Panc1 (cell line): ENCODE measurements at regions not wholly inside any gene's neighbourhood (a gene's known extent, or its start where the extent isn't known, plus 50 kb on each side); places are given as distances from the start of the nearest gene placed in this dataset.

Experiments
- ATAC-seq: fragments of 200-7000 bp; cut with Tn5 transposase; 2 replicates; pipeline ENCODE4 v1.9.1; 2020; ENCODE audit warnings: mild to moderate bottlenecking, moderate library complexity
- BruUV-seq: library from RNA; stranded (reverse); fragments of 400-500 nt; replicated peaks from 2 replicates; lab custom pipeline; 2021; lab: Mats Ljungman, UMichigan
- CTCF ChIA-PET: fragments of 300-600 bp; sonication (Branson Sonifier 250); formaldehyde crosslinking; loops from one replicate; lab custom pipeline; 2022; ENCODE audit warnings: antibody characterized with exemption; lab: Charles Lee
- POLR2A ChIA-PET: fragments of 300-600 bp; sonication (Branson Sonifier 250); formaldehyde crosslinking; loops from one replicate; lab custom pipeline; 2022; ENCODE audit warnings: antibody characterized with exemption; lab: Charles Lee
- DNase-seq: peaks from one replicate; pipeline ENCODE4 v3.0.0-alpha.2; 2010; ENCODE audit warnings: low read depth, low spot score
- H3K27ac ChIP-seq: 2 replicates; pipeline ENCODE4 v1.5.1; 2011; ENCODE audit warnings: mild to moderate bottlenecking, low read length, inconsistent platforms
- H3K27me3 ChIP-seq: fragments of 200-500 bp; sonication (Bioruptor generic); 2 replicates; pipeline ENCODE4 v1.6.0; 2014; ENCODE audit warnings: low read length, inconsistent platforms; ENCODE audit not compliant: control insufficient read depth, insufficient read depth
- H3K36me3 ChIP-seq: fragments of 200-500 bp; sonication (Bioruptor generic); 2 replicates; pipeline ENCODE4 v1.5.1; 2014; ENCODE audit warnings: inconsistent platforms, mild to moderate bottlenecking, low read length, moderate library complexity; ENCODE audit not compliant: control insufficient read depth, insufficient read depth
- H3K4me1 ChIP-seq: 2 replicates; pipeline ENCODE4 v1.5.1; 2011; ENCODE audit warnings: inconsistent platforms, mild to moderate bottlenecking, low read length, moderate library complexity; ENCODE audit not compliant: control insufficient read depth, insufficient read depth
- H3K4me3 ChIP-seq, 2 experiments: 2 replicates each; pipeline ENCODE4 v1.5.1; 2011 to 2012; ENCODE audit warnings: low read depth in 2 of 2, low read length in 2 of 2, mild to moderate bottlenecking in 2 of 2, inconsistent platforms in 1 of 2, moderate library complexity in 1 of 2
- H3K9me3 ChIP-seq: fragments of 200-500 bp; sonication (Bioruptor generic); 2 replicates; pipeline ENCODE4 v1.5.1; 2014; ENCODE audit warnings: low read depth, mild to moderate bottlenecking, inconsistent platforms, low read length, moderate library complexity; ENCODE audit not compliant: control insufficient read depth, insufficient read depth
- CTCF ChIP-seq: fragments of 450-650 bp; IDR thresholded peaks from 2 replicates; pipeline ENCODE4 v1.5.1; 2017; ENCODE audit warnings: mild to moderate bottlenecking
- POLR2AphosphoS5 ChIP-seq: IDR thresholded peaks from 2 replicates; pipeline ENCODE4 v1.6.1; 2012; ENCODE audit warnings: mild to moderate bottlenecking, low read depth, low read length, moderate library complexity
- REST ChIP-seq, 2 experiments: IDR thresholded peaks; 2 replicates each; pipeline ENCODE4 v1.6.1; 2011 to 2012; ENCODE audit warnings: low read depth in 2 of 2, control low read depth in 1 of 2, low read length in 1 of 2, mild to moderate bottlenecking in 1 of 2, moderate library complexity in 1 of 2; ENCODE audit not compliant: insufficient read depth in 1 of 2
- SIN3A ChIP-seq: IDR thresholded peaks from 2 replicates; pipeline ENCODE4 v1.6.1; 2012; ENCODE audit warnings: low read depth, mild to moderate bottlenecking, low read length, moderate library complexity, borderline replicate concordance; ENCODE audit not compliant: insufficient read depth
- TCF7L2 ChIP-seq: IDR thresholded peaks from 2 replicates; pipeline ENCODE4 v1.6.1; 2011; ENCODE audit warnings: mild to moderate bottlenecking, low read depth, low read length, inconsistent platforms
- in situ Hi-C: cut with HindIII; loops from 2 replicates; pipeline ENCODE4 v1.10.0; 2016; ENCODE audit warnings: low sequenced_read_pairs, low pct_unique_long_range_greater_than_20kb
- intact Hi-C: fragments of 100-400 bp; cut with micrococcal nuclease; formaldehyde crosslinking; loops from one replicate; pipeline ENCODE4 v1.10.0; 2022; ENCODE audit not compliant: unreplicated experiment

- Histone ChIP-seq H3K27me3 (no peaks in the 10 kb centered on the region), H3K9me3 (no peaks in the 10 kb centered on the region), H3K4me3 (no peak overlapping the region), H3K27ac (no peak overlapping the region), H3K36me3 (no peaks in the 10 kb centered on the region), H3K4me1 (no peaks in the 10 kb centered on the region)
- CTCF ChIA-PET = no interaction called here
- no peak for TF ChIP-seq SIN3A
- no peak for TF ChIP-seq TCF7L2
- no peak for TF ChIP-seq CTCF
- TF ChIP-seq REST (IDR thresholded peaks at IDR 0.05; ENCODE audit: insufficient read depth in 1 of 2, low read depth in 2 of 2, low read length in 1 of 2) = no peak
- no peak for TF ChIP-seq POLR2AphosphoS5
- in situ Hi-C loops (no loop called here), intact Hi-C loops (no loop called here)
- POLR2A ChIA-PET = no interaction called here
- no TSS peak for BruUV-seq
- ATAC-seq (no peak), DNase-seq (no peak)
These were observed 477.7 kb upstream of the HS6ST1 start for GRCh38 chr2:128796321-128796720.

GRCh38 chr2:128797092-128797491, 478.4 kb upstream of the HS6ST1 start:
- H3K4me3 ChIP-seq = no peak overlapping the region
- H3K27ac ChIP-seq = no peak overlapping the region
- in situ Hi-C loops (no loop called here), intact Hi-C loops (no loop called here)
- BruUV-seq = no TSS peak
- no peaks in the 10 kb centered on the region for H3K9me3 ChIP-seq
- no peak for TF ChIP-seq REST (IDR thresholded peaks at IDR 0.05; ENCODE audit: insufficient read depth in 1 of 2, low read depth in 2 of 2, low read length in 1 of 2)
- TF ChIP-seq POLR2AphosphoS5 = no peak
- TF ChIP-seq TCF7L2 = no peak
- no peak for TF ChIP-seq CTCF
- no peak for TF ChIP-seq SIN3A
- DNase-seq (no peak), ATAC-seq (no peak)
- H3K36me3 ChIP-seq = no peaks in the 10 kb centered on the region
- ChIA-PET CTCF (no interaction called here), POLR2A (no interaction called here)
- no peaks in the 10 kb centered on the region for H3K4me1 ChIP-seq
- H3K27me3 ChIP-seq = no peaks in the 10 kb centered on the region
